Right atrium auricular region (tissue), 2 donors: ENCODE measurements at regions not wholly inside any gene's neighbourhood (a gene's known extent, or its start where the extent isn't known, plus 50 kb on each side); places are given as distances from the start of the nearest gene placed in this dataset.

Source experiments
- DNase-seq: peaks from one replicate; pipeline ENCODE4 v3.0.0-alpha.2; 2019; ENCODE audit warnings: low spot score
- H3K27ac ChIP-seq, 2 donors: fragments of 200-600 bp; sonication (generic); 1 replicate in 1 of 2; 2 replicates in 1 of 2; pipeline ENCODE4 v1.5.1; 2016 to 2019
- H3K27me3 ChIP-seq, 2 donors: fragments of 200-600 bp; sonication (generic); one replicate each; pipeline versions ENCODE4 v1.5.1 to v1.6.0; 2017 to 2019
- H3K36me3 ChIP-seq: fragments of 200-600 bp; sonication (generic); one replicate; pipeline ENCODE4 v1.5.1; 2016
- H3K4me1 ChIP-seq, 2 donors: fragments of 200-600 bp; sonication (generic); one replicate each; pipeline versions ENCODE4 v1.5.1 to v1.6.0; 2017 to 2019
- H3K4me3 ChIP-seq, 2 donors: fragments of 200-600 bp; sonication (generic); 1 replicate in 1 of 2; 2 replicates in 1 of 2; pipeline ENCODE4 v1.5.1; 2017 to 2019; ENCODE audit warnings: mild to moderate bottlenecking in 1 of 2, moderate library complexity in 1 of 2
- H3K9me3 ChIP-seq, 2 donors: fragments of 200-600 bp; sonication (generic); one replicate each; pipeline ENCODE4 v1.5.1; 2019
- CTCF ChIP-seq, 2 donors: fragments of 200-600 bp; sonication (generic); IDR thresholded peaks; one replicate each; pipeline ENCODE4 v1.5.1; 2019; ENCODE audit warnings: antibody characterized with exemption in 2 of 2

- H3K4me3 ChIP-seq, result no peak overlapping the region
- H3K36me3 ChIP-seq, result no peaks in the 10 kb centered on the region
- no peak for TF ChIP-seq CTCF (IDR thresholded peaks at IDR 0.05)
- no peak for DNase-seq
- peaks cover 0 to 23% of the 10 kb centered on the region in 2 donors for H3K4me1 ChIP-seq
- H3K27ac ChIP-seq, result peak overlapping the region in 1 of 2 donors; percentile 48
- H3K27me3 ChIP-seq, result no peaks in the 10 kb centered on the region
- no peaks in the 10 kb centered on the region for H3K9me3 ChIP-seq
Measured at GRCh38 chr10:78542141-78542489, 508.5 kb downstream of the RPS24 start.

- Histone ChIP-seq H3K27me3 (no peaks in the 10 kb centered on the region), H3K36me3 (no peaks in the 10 kb centered on the region), H3K4me1 (peaks cover 0 to 23% of the 10 kb centered on the region in 2 donors), H3K27ac (peak overlapping the region; percentile 18 to 75), H3K9me3 (no peaks in the 10 kb centered on the region), H3K4me3 (no peak overlapping the region)
- no peak for TF ChIP-seq CTCF (IDR thresholded peaks at IDR 0.05)
- no peak for DNase-seq
Measured at GRCh38 chr10:78542521-78542920, 508.9 kb downstream of the RPS24 start.

GRCh38 chr10:78543031-78543748, 509.5 kb downstream of the RPS24 start:
- TF ChIP-seq CTCF (IDR thresholded peaks at IDR 0.05), result no peak
- no peak overlapping the region for H3K4me3 ChIP-seq
- H3K4me1 ChIP-seq, result peaks cover 0 to 23% of the 10 kb centered on the region in 2 donors
- no peaks in the 10 kb centered on the region for H3K27me3 ChIP-seq
- no peaks in the 10 kb centered on the region for H3K9me3 ChIP-seq
- peak overlapping the region; percentile 18 to 75 for H3K27ac ChIP-seq
- no peaks in the 10 kb centered on the region for H3K36me3 ChIP-seq
- DNase-seq, result no peak

GRCh38 chr10:78543749-78544362, 510.2 kb downstream of the RPS24 start:
- Histone ChIP-seq H3K4me3 (no peak overlapping the region), H3K27ac (peak overlapping the region; percentile 36 to 75), H3K36me3 (no peaks in the 10 kb centered on the region), H3K4me1 (peaks cover 0 to 23% of the 10 kb centered on the region in 2 donors), H3K27me3 (no peaks in the 10 kb centered on the region), H3K9me3 (no peaks in the 10 kb centered on the region)
- peak; percentile 93 for DNase-seq
- TF ChIP-seq CTCF (IDR thresholded peaks at IDR 0.05), result no peak

GRCh38 chr10:78544423-78545090, 510.9 kb downstream of the RPS24 start:
- Histone ChIP-seq H3K36me3 (no peaks in the 10 kb centered on the region), H3K9me3 (no peaks in the 10 kb centered on the region), H3K27ac (peak overlapping the region; percentile 36 to 41)

More at GRCh38 chr10:78544423-78545090, 510.9 kb downstream of the RPS24 start:
- Histone ChIP-seq H3K27me3 (no peaks in the 10 kb centered on the region), H3K4me1 (peaks cover 0 to 23% of the 10 kb centered on the region in 2 donors), H3K4me3 (no peak overlapping the region)
- TF ChIP-seq CTCF (IDR thresholded peaks at IDR 0.05), result no peak
- DNase-seq, result no peak
